ENCODE measurements at regions not wholly inside any gene's neighbourhood (a gene's known extent, or its start where the extent isn't known, plus 50 kb on each side); places are given as distances from the start of the nearest gene placed in this dataset.

DNA sequence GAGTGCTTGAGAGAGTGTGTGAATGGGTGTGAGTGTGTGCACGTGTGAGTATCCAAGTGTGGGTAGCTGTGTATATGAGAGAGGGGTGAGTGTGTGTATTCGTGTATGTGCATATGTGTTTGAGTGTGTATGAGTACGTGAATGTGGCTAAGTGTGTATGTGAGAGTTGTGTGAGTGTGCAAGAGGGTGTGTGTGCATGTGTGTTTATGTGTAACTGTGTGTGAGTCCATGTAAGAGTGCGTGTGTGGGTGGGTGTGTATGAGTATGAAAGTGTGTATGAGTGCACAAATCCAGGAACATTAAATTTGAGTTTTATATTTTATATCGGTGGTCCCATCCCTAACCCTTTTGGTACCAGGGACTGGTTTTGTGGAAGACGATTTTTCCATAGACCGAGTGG lies 156.4 kb downstream of the TENT4A start:
- TF ChIP-seq, protein P1, sequence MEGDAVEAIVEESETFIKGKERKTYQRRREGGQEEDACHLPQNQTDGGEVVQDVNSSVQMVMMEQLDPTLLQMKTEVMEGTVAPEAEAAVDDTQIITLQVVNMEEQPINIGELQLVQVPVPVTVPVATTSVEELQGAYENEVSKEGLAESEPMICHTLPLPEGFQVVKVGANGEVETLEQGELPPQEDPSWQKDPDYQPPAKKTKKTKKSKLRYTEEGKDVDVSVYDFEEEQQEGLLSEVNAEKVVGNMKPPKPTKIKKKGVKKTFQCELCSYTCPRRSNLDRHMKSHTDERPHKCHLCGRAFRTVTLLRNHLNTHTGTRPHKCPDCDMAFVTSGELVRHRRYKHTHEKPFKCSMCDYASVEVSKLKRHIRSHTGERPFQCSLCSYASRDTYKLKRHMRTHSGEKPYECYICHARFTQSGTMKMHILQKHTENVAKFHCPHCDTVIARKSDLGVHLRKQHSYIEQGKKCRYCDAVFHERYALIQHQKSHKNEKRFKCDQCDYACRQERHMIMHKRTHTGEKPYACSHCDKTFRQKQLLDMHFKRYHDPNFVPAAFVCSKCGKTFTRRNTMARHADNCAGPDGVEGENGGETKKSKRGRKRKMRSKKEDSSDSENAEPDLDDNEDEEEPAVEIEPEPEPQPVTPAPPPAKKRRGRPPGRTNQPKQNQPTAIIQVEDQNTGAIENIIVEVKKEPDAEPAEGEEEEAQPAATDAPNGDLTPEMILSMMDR (IDR thresholded peaks at IDR 0.05; ENCODE audit: low read depth, low read length, missing input control), result no peak
- TF ChIP-seq, protein P2, sequence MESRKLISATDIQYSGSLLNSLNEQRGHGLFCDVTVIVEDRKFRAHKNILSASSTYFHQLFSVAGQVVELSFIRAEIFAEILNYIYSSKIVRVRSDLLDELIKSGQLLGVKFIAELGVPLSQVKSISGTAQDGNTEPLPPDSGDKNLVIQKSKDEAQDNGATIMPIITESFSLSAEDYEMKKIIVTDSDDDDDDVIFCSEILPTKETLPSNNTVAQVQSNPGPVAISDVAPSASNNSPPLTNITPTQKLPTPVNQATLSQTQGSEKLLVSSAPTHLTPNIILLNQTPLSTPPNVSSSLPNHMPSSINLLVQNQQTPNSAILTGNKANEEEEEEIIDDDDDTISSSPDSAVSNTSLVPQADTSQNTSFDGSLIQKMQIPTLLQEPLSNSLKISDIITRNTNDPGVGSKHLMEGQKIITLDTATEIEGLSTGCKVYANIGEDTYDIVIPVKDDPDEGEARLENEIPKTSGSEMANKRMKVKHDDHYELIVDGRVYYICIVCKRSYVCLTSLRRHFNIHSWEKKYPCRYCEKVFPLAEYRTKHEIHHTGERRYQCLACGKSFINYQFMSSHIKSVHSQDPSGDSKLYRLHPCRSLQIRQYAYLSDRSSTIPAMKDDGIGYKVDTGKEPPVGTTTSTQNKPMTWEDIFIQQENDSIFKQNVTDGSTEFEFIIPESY (IDR thresholded peaks at IDR 0.05), result no peak
- TF ChIP-seq, protein P3, sequence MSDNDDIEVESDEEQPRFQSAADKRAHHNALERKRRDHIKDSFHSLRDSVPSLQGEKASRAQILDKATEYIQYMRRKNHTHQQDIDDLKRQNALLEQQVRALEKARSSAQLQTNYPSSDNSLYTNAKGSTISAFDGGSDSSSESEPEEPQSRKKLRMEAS (IDR thresholded peaks at IDR 0.05), result no peak
- no peak for TF ChIP-seq RAD21 (IDR thresholded peaks at IDR 0.05)
- TF ChIP-seq SP1 (IDR thresholded peaks at IDR 0.05), result no peak

Measured in liver (tissue), 3 donors.